HG03280 (cell line): ENCODE measurements at regions not wholly inside any gene's neighbourhood (a gene's known extent, or its start where the extent isn't known, plus 50 kb on each side); places are given as distances from the start of the nearest gene placed in this dataset.
A peak's percentile ranks its signal among the peaks of the same experiment; 100 is the strongest.

Experiments used
- ATAC-seq: cut with Tn5 transposase; IDR thresholded peaks from one replicate; pipeline ENCODE4 v1.9.1; 2021; ENCODE audit warnings: mild to moderate bottlenecking, moderate library complexity; ENCODE audit not compliant: unreplicated experiment

GRCh38 chr21:28754127-28754611 is 238.5 kb downstream of the LTN1 start:
- ATAC-seq: no peak

GRCh38 chr21:28752131-28752530 is 240.5 kb downstream of the LTN1 start:
- no peak for ATAC-seq

GRCh38 chr21:28751176-28751575 is 241.5 kb downstream of the LTN1 start:
- ATAC-seq: no peak

GRCh38 chr21:28750565-28750964 is 242.1 kb downstream of the LTN1 start:
- no peak for ATAC-seq

- ATAC-seq: no peak
These were observed 243.1 kb downstream of the LTN1 start for GRCh38 chr21:28749536-28749935.

GRCh38 chr21:28747464-28747863 is 245.2 kb downstream of the LTN1 start:
- ATAC-seq: no peak

- no peak for ATAC-seq
These were observed 246.5 kb downstream of the LTN1 start for GRCh38 chr21:28746166-28746565.

- peak; percentile 82 for ATAC-seq
These were observed 247.3 kb downstream of the LTN1 start for GRCh38 chr21:28745131-28746016.

GRCh38 chr21:28743723-28744122 is 249.0 kb downstream of the LTN1 start:
- no peak for ATAC-seq

- no peak for ATAC-seq
These were observed 250.2 kb downstream of the LTN1 start for GRCh38 chr21:28742527-28742926.

- no peak for ATAC-seq
These were observed 252.6 kb downstream of the LTN1 start for GRCh38 chr21:28740125-28740524.

- ATAC-seq: no peak
These were observed 253.8 kb downstream of the LTN1 start for GRCh38 chr21:28738882-28739281.

- ATAC-seq: no peak
These were observed 254.3 kb downstream of the LTN1 start for GRCh38 chr21:28738420-28738704.

GRCh38 chr21:28737674-28738419 is 254.8 kb downstream of the LTN1 start:
- no peak for ATAC-seq

GRCh38 chr21:28734522-28735175 is 258.0 kb downstream of the LTN1 start:
- no peak for ATAC-seq

- no peak for ATAC-seq
These were observed 260.9 kb downstream of the LTN1 start for GRCh38 chr21:28731700-28732321.

- ATAC-seq: no peak
These were observed 262.8 kb downstream of the LTN1 start for GRCh38 chr21:28729887-28730286.

GRCh38 chr21:28727809-28728208 is 264.9 kb downstream of the LTN1 start:
- ATAC-seq: no peak

- ATAC-seq: no peak
These were observed 267.3 kb downstream of the LTN1 start for GRCh38 chr21:28725396-28725795.

- no peak for ATAC-seq
These were observed 269.0 kb downstream of the LTN1 start for GRCh38 chr21:28723646-28724045.

- no peak for ATAC-seq
These were observed 273.0 kb downstream of the LTN1 start for GRCh38 chr21:28719723-28720122.
